HUES64 (cell line): ENCODE measurements at regions not wholly inside any gene's neighbourhood (a gene's known extent, or its start where the extent isn't known, plus 50 kb on each side); places are given as distances from the start of the nearest gene placed in this dataset.
A peak's percentile ranks its signal among the peaks of the same experiment; 100 is the strongest.

Experiments used
- H3K27ac ChIP-seq: 2 replicates; pipeline ENCODE4 v1.7.0; 2013; ENCODE audit warnings: low read depth, low read length, inconsistent platforms
- H3K27me3 ChIP-seq: 2 replicates; pipeline ENCODE4 v1.6.1; 2013; ENCODE audit warnings: mild to moderate bottlenecking, low read length; ENCODE audit not compliant: insufficient read depth
- H3K36me3 ChIP-seq: 2 replicates; pipeline ENCODE4 v1.6.1; 2013; ENCODE audit warnings: mild to moderate bottlenecking, low read length; ENCODE audit not compliant: insufficient read depth
- H3K4me1 ChIP-seq: 2 replicates; pipeline ENCODE4 v1.6.1; 2013; ENCODE audit warnings: mild to moderate bottlenecking, low read length, moderate library complexity; ENCODE audit not compliant: insufficient read depth
- H3K4me3 ChIP-seq: 2 replicates; pipeline ENCODE4 v1.5.1; 2013; ENCODE audit warnings: mild to moderate bottlenecking, low read length, moderate library complexity
- H3K9ac ChIP-seq: 2 replicates; pipeline ENCODE4 v1.6.1; 2013; ENCODE audit warnings: mild to moderate bottlenecking, low read depth, low read length
- H3K9me3 ChIP-seq: 2 replicates; pipeline ENCODE4 v1.6.1; 2013; ENCODE audit warnings: low read depth, low read length; ENCODE audit not compliant: insufficient read depth
- WGBS: fragments of 150-250, 120-280 bp; methylation state at CpG from one replicate; pipeline ENCODE4 v1.1.7; 2013; ENCODE audit warnings: missing lambda C conversion rate; 5-methylcytosine and 5-hydroxymethylcytosine counted together

DNA sequence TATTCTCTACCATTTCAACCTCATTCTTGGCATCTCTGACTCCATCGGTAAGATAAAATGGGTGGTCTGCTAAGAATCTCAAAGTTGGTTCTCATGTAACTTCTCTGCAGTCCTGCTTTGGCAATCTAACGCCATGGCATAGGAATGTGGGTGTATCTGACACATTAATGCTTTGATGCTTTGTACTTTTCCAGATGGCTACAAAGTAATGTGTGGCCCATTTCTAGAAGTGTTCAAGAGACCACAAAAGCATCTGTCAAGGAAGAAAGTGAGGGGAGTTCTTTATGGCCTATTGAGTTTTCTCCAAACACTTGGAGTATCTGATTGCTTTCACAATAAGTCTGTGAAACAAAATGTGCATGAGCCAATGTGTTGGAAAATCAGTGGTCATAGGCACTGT, 339.9 kb upstream of the TGFBR2 start:
- Histone ChIP-seq H3K27ac (no peak overlapping the region), H3K9ac (no peak overlapping the region), H3K4me3 (no peak overlapping the region), H3K36me3 (no peaks in the 10 kb centered on the region), H3K27me3 (no peaks in the 10 kb centered on the region), H3K9me3 (no peaks in the 10 kb centered on the region), H3K4me1 (no peaks in the 10 kb centered on the region)
- 96% methylated on average over 2 of the region's 2 CpGs for WGBS

DNA sequence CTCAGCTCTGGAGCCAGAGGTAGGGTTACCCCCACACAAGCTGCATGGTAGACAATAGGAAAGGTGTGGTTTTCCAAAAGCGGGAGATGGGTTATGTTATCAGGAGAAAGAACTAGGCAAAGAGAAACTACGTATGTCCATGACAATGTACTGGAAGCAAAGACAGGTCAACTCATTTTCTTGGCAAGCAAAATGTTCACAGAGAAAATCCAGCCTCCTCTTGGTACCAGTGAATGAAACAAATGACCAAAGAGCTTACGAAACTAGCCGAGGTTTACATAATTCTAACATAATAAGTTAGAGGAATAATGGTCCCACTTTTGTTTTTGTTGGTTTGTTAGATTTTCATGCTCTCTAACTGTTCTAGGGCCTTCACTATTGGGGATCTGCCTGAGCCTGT, 338.1 kb upstream of the TGFBR2 start:
- Histone ChIP-seq H3K4me1 (no peaks in the 10 kb centered on the region), H3K9me3 (no peaks in the 10 kb centered on the region), H3K4me3 (no peak overlapping the region), H3K36me3 (no peaks in the 10 kb centered on the region), H3K9ac (no peak overlapping the region), H3K27me3 (no peaks in the 10 kb centered on the region), H3K27ac (no peak overlapping the region)
- WGBS: 92% methylated on average over 4 of the region's 4 CpGs

- Histone ChIP-seq H3K4me3 (no peak overlapping the region), H3K9me3 (no peaks in the 10 kb centered on the region), H3K27me3 (no peaks in the 10 kb centered on the region), H3K4me1 (no peaks in the 10 kb centered on the region), H3K36me3 (no peaks in the 10 kb centered on the region), H3K9ac (no peak overlapping the region), H3K27ac (no peak overlapping the region)
- WGBS: 94% methylated on average over 10 of the region's 10 CpGs
These were observed 336.5 kb upstream of the TGFBR2 start for GRCh38 chr3:30269751-30270445.

- 98% methylated on average over 3 of the region's 3 CpGs for WGBS
- Histone ChIP-seq H3K27me3 (no peaks in the 10 kb centered on the region), H3K36me3 (no peaks in the 10 kb centered on the region), H3K9ac (no peak overlapping the region), H3K9me3 (peaks cover 6% of the 10 kb centered on the region), H3K4me1 (no peaks in the 10 kb centered on the region), H3K27ac (no peak overlapping the region), H3K4me3 (no peak overlapping the region)
These were observed 334.6 kb upstream of the TGFBR2 start for GRCh38 chr3:30271781-30272180.

DNA sequence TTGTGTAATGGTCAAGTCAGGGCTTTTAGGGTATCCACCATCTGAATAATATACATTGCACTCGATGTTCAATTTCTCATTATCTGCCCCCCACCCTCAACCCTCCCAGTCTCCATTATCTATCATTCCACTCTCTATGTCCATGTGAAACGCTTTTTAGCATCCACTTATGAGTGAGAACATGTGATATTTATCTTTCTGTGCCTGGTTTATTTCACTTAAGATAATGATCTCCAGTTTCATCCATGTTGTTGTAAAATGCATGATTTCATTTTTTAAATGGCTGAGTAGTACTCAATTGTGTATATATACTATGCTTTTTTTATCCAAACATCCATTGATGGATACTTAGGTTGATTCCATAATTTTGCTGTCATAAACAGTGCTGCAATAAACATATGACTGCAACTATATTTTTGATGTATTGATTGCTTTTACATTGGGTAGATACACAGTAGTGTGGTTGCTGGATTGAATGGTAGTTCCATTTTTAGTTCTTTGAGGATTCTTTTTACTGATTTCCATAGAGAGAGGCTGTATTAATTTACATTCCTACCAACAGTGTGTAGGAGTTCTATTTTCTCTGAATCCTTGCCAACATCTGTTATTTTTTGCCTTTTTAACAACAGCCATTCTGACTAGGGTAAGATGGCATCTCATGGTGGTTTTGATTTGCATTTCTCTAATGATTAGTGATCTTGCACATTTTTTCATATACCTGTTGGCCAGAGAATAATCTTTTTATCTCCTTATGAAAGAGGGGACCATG, 332.9 kb upstream of the TGFBR2 start:
- WGBS: 68% methylated on average over 2 of the region's 2 CpGs
- Histone ChIP-seq H3K36me3 (no peaks in the 10 kb centered on the region), H3K4me3 (no peak overlapping the region), H3K4me1 (no peaks in the 10 kb centered on the region), H3K27ac (no peak overlapping the region), H3K9ac (no peak overlapping the region), H3K27me3 (no peaks in the 10 kb centered on the region), H3K9me3 (peaks cover 19% of the 10 kb centered on the region)

- peaks cover 24% of the 10 kb centered on the region for H3K9me3 ChIP-seq
- no peak overlapping the region for H3K9ac ChIP-seq
- no peak overlapping the region for H3K4me3 ChIP-seq
- H3K27me3 ChIP-seq: no peaks in the 10 kb centered on the region
- no peak overlapping the region for H3K27ac ChIP-seq
- H3K4me1 ChIP-seq: peaks cover 6% of the 10 kb centered on the region; the same call in 1 of the 2 replicates
- H3K36me3 ChIP-seq: no peaks in the 10 kb centered on the region
These were observed 328.9 kb upstream of the TGFBR2 start for GRCh38 chr3:30277494-30277893.

DNA sequence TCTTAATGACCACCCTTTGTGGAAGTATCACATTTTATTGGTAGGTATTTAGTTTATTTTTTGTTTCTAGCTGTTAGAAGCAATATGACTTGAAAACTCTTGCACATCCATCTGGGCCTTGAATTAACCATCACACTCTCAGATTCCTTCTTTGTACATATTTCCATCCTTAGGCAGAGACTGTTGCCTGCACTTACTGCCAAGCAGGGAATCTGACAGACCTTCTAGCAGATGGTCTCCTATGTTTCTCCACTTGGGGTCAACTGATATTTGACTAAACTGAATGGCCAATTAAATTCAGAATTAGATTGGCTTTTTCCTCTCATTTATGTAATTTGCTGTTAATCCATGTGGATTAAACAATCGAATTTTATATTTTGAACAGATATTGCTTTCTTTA, 324.9 kb upstream of the TGFBR2 start:
- Histone ChIP-seq H3K27me3 (no peaks in the 10 kb centered on the region), H3K9ac (no peak overlapping the region), H3K4me1 (peaks cover 26% of the 10 kb centered on the region; the same call in 1 of the 2 replicates), H3K4me3 (no peak overlapping the region), H3K36me3 (no peaks in the 10 kb centered on the region), H3K27ac (no peak overlapping the region), H3K9me3 (peaks cover 20% of the 10 kb centered on the region)
- WGBS: no CpG with 5 or more reads among the region's 1 CpG

DNA sequence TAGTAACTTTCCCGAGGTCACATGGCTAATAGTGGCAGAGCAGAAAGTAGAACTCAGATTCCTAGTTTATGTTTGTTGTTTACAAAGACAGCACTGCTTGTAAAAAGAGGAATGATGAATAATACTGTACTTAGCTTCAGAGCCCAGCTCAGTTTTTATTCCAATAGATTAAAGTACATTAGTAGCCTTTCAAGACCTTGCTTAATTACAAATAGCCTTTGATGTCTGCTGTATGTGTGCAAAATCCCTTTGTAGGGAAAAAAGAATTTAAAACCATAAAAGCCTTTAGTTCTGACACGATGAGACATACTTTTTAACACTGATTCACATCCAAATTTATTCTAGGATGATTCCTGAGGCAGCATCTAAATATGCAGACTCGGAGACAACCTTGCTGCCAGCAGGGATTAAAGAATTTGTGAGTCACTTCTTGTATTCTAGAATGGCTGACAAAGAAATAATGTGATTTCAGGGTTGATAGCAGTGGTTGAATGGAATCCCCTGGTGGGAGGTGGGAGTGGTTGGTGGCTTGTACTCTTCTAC, 324.2 kb upstream of the TGFBR2 start:
- Histone ChIP-seq H3K36me3 (no peaks in the 10 kb centered on the region), H3K9ac (0 out of 2 replicates have a peak overlapping the region, but pooled peaks have one; percentile 0), H3K27ac (peak overlapping the region; percentile 54), H3K9me3 (peaks cover 18% of the 10 kb centered on the region), H3K4me3 (no peak overlapping the region), H3K27me3 (no peaks in the 10 kb centered on the region), H3K4me1 (peaks cover 28% of the 10 kb centered on the region; the same call in 1 of the 2 replicates)
- WGBS: 29% methylated on average over 3 of the region's 3 CpGs

DNA sequence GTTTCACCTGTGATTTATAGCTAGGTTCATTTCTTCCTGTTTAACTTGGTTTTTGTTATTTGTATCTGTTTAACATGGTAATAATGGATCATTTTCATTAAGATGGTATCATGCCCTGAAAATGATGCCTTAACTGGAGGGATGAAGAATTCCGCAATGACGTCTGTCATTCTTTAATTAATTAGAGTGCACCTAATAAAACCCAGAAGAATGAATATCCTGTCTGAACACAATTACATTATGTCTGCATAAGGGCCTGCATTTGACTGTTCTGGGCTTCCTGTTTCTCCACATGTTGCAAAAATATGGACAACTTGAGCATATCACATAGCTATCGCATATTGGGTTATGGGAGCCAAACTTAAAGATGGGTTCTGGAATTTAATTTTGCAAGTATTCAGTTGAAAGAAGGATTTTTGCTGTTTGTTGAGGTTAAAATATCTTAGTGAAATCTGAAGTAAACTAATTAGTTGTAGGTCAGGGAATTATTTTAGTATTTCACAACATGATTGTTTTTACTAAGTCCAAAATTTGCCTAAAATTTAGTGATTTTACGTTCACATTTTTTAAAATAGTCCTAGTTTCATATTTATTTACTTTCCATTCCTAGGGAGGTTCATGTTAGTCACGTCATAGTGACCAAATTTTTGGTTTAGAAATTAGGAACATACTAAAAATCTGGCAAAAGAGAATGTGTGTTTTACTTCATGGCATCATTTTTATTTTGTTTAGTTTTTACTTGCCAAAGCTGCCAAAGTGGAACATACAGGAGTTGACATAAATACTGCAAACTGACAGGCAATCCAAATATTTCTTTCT, 321.0 kb upstream of the TGFBR2 start:
- 96% methylated on average over 4 of the region's 5 CpGs for WGBS
- H3K4me1 ChIP-seq: peaks cover 42% of the 10 kb centered on the region; the same call in 1 of the 2 replicates

DNA sequence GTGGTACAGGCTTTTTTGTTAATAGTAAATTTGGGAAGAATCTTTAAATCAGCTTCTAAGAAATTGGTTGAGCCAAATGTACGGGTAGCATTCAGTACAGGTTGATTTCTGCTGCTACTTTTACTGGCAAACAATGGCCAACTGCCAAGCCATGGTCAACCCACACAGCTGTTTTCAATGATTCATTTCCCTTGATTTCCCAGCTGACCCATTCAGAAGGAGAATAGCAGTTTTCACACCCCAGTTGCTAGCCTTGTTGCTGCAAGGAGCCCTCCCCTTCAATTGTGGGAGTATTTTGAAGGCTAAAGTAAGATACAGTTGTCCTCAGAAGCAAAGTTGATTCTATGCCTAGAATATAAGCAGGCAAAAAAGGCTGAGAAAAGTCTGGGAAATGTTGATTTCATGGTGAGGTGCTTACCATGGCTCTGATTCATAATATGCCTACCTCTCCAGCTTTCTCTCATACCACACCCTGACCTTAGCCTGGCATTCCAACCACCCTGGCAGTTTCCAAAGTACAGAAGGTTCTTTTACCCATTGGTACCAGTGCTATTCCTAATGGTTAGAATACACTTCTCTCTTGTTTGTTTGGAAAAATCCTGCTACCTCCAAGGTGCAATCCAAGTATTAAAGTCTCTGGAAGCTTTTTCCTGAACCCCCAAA, 320.3 kb upstream of the TGFBR2 start:
- no peak overlapping the region for H3K4me3 ChIP-seq
- H3K36me3 ChIP-seq: no peaks in the 10 kb centered on the region
- no peak overlapping the region for H3K27ac ChIP-seq
- H3K4me1 ChIP-seq: peaks cover 42% of the 10 kb centered on the region; the same call in 1 of the 2 replicates
- H3K9me3 ChIP-seq: no peaks in the 10 kb centered on the region
- 80% methylated on average over 1 of the region's 1 CpG for WGBS
- H3K9ac ChIP-seq: no peak overlapping the region
- no peaks in the 10 kb centered on the region for H3K27me3 ChIP-seq

More for the DNA sequence above, 321.0 kb upstream of the TGFBR2 start:
- H3K4me3 ChIP-seq: no peak overlapping the region
- no peak overlapping the region for H3K27ac ChIP-seq
- H3K9me3 ChIP-seq: peaks cover under 1% of the 10 kb centered on the region; the same call in 1 of the 2 replicates
- no peaks in the 10 kb centered on the region for H3K36me3 ChIP-seq
- H3K9ac ChIP-seq: no peak overlapping the region
- H3K27me3 ChIP-seq: no peaks in the 10 kb centered on the region
